Putamen (tissue), 1 donor: ENCODE measurements at regions not wholly inside any gene's neighbourhood (a gene's known extent, or its start where the extent isn't known, plus 50 kb on each side); places are given as distances from the start of the nearest gene placed in this dataset.
"Not testable (repeated sequence)": the region's sequence is repeated elsewhere in the genome, so short reads cannot be mapped to it uniquely, and the experiment has no call there.

Source experiments
- DNase-seq: peaks from one replicate; pipeline ENCODE4 v3.0.0-alpha.2; 2016; ENCODE audit warnings: low spot score

GRCh38 chr18:10249270-10249669, 205.2 kb upstream of the APCDD1 start:
- no peak for DNase-seq

GRCh38 chr18:10249801-10250200, 204.6 kb upstream of the APCDD1 start:
- DNase-seq = no peak

GRCh38 chr18:10252494-10252893, 201.9 kb upstream of the APCDD1 start:
- DNase-seq = no peak

GRCh38 chr18:10252952-10253705, 201.3 kb upstream of the APCDD1 start:
- DNase-seq = peak; percentile 25

- not testable (repeated sequence) for DNase-seq
Observed at GRCh38 chr18:10256276-10256675, 198.2 kb upstream of the APCDD1 start.

- no peak for DNase-seq
Observed at GRCh38 chr18:10258836-10259474, 195.5 kb upstream of the APCDD1 start.

GRCh38 chr18:10259901-10260300, 194.5 kb upstream of the APCDD1 start:
- DNase-seq = no peak

GRCh38 chr18:10261344-10262276, 192.8 kb upstream of the APCDD1 start:
- no peak for DNase-seq

- no peak for DNase-seq
Observed at GRCh38 chr18:10262566-10262965, 191.9 kb upstream of the APCDD1 start.

- DNase-seq = no peak
Observed at GRCh38 chr18:10264260-10264659, 190.2 kb upstream of the APCDD1 start.

- no peak for DNase-seq
Observed at GRCh38 chr18:10265560-10266333, 188.7 kb upstream of the APCDD1 start.

GRCh38 chr18:10266334-10266590, 188.2 kb upstream of the APCDD1 start:
- DNase-seq = no peak

GRCh38 chr18:10269261-10269660, 185.2 kb upstream of the APCDD1 start:
- DNase-seq = no peak

- peak; percentile 47 for DNase-seq
Observed at GRCh38 chr18:10270151-10270571, 184.3 kb upstream of the APCDD1 start.

- no peak for DNase-seq
Observed at GRCh38 chr18:10271481-10271880, 183.0 kb upstream of the APCDD1 start.

- DNase-seq = no peak
Observed at GRCh38 chr18:10274301-10274700, 180.1 kb upstream of the APCDD1 start.

- no peak for DNase-seq
Observed at GRCh38 chr18:10275486-10275885, 178.9 kb upstream of the APCDD1 start.

- DNase-seq = no peak
Observed at GRCh38 chr18:10278265-10278664, 176.2 kb upstream of the APCDD1 start.

- DNase-seq = no peak
Observed at GRCh38 chr18:10279471-10279870, 175.0 kb upstream of the APCDD1 start.

- DNase-seq = no peak
Observed at GRCh38 chr18:10279905-10280644, 174.4 kb upstream of the APCDD1 start.

GRCh38 chr18:10284540-10285282, 169.7 kb upstream of the APCDD1 start:
- DNase-seq = peak; percentile 33
